HEK293 (cell line): ENCODE measurements at regions not wholly inside any gene's neighbourhood (a gene's known extent, or its start where the extent isn't known, plus 50 kb on each side); places are given as distances from the start of the nearest gene placed in this dataset.

ENCODE experiments used
- CTCF ChIP-seq: fragments of 450-650 bp; formaldehyde crosslinking; IDR thresholded peaks from 2 replicates; pipeline ENCODE4 v1.5.1; 2016; ENCODE audit warnings: missing biosample characterization, missing genetic modification characterization
- GLI2 ChIP-seq: fragments of 450-650 bp; formaldehyde crosslinking; IDR thresholded peaks from 2 replicates; pipeline ENCODE4; 2017; ENCODE audit warnings: missing biosample characterization, missing genetic modification characterization, low read depth, borderline replicate concordance
- HOXA7 ChIP-seq: sonication (generic); formaldehyde crosslinking; IDR thresholded peaks from 2 replicates; pipeline ENCODE4 v1.8.1; 2022; ENCODE audit warnings: missing genetic modification reagents, borderline replicate concordance
- PATZ1 ChIP-seq: fragments of 450-650 bp; formaldehyde crosslinking; IDR thresholded peaks from 2 replicates; pipeline ENCODE4 v1.5.1; 2016; ENCODE audit warnings: missing biosample characterization, missing genetic modification characterization
- REST ChIP-seq: fragments of 450-650 bp; formaldehyde crosslinking; IDR thresholded peaks from 2 replicates; pipeline ENCODE4 v1.5.1; 2016; ENCODE audit warnings: missing biosample characterization, missing genetic modification characterization
- ZBTB49 ChIP-seq: fragments of 450-650 bp; formaldehyde crosslinking; IDR thresholded peaks from 2 replicates; pipeline ENCODE4 v1.5.1; 2016; ENCODE audit warnings: missing biosample characterization, missing genetic modification characterization, low read depth
- ZBTB7A ChIP-seq: fragments of 450-650 bp; formaldehyde crosslinking; IDR thresholded peaks from 2 replicates; pipeline ENCODE4 v1.5.1; 2016; ENCODE audit warnings: low read depth, missing biosample characterization, missing genetic modification characterization
- ZBTB8A ChIP-seq: fragments of 450-650 bp; formaldehyde crosslinking; IDR thresholded peaks from 2 replicates; pipeline ENCODE4 v1.5.1; 2016; ENCODE audit warnings: missing biosample characterization, missing genetic modification characterization
- ZNF211 ChIP-seq: fragments of 450-650 bp; formaldehyde crosslinking; IDR thresholded peaks from 2 replicates; pipeline ENCODE4 v1.5.1; 2016; ENCODE audit warnings: low read depth, missing biosample characterization, missing genetic modification characterization
- ZNF311 ChIP-seq: fragments of 450-650 bp; formaldehyde crosslinking; IDR thresholded peaks from 2 replicates; pipeline ENCODE4 v1.5.1; 2017; ENCODE audit warnings: missing biosample characterization, missing genetic modification characterization, borderline replicate concordance
- ZNF423 ChIP-seq: fragments of 450-650 bp; formaldehyde crosslinking; IDR thresholded peaks from 2 replicates; pipeline ENCODE4 v1.5.1; 2016; ENCODE audit warnings: missing biosample characterization, missing genetic modification characterization
- ZNF561 ChIP-seq: fragments of 450-650 bp; IDR thresholded peaks from 2 replicates; pipeline ENCODE4 v1.5.1; 2018; ENCODE audit warnings: missing biosample characterization, missing genetic modification characterization, borderline replicate concordance
- ZNF660 ChIP-seq: fragments of 450-650 bp; IDR thresholded peaks from 2 replicates; pipeline ENCODE4 v1.5.1; 2018; ENCODE audit warnings: missing biosample characterization, mild to moderate bottlenecking, missing genetic modification characterization
- TF ChIP-seq, protein P1 (sequence below): fragments of 450-650 bp; formaldehyde crosslinking; IDR thresholded peaks from 2 replicates; pipeline ENCODE4 v1.5.1; 2016; ENCODE audit warnings: missing biosample characterization, missing genetic modification characterization

DNA sequence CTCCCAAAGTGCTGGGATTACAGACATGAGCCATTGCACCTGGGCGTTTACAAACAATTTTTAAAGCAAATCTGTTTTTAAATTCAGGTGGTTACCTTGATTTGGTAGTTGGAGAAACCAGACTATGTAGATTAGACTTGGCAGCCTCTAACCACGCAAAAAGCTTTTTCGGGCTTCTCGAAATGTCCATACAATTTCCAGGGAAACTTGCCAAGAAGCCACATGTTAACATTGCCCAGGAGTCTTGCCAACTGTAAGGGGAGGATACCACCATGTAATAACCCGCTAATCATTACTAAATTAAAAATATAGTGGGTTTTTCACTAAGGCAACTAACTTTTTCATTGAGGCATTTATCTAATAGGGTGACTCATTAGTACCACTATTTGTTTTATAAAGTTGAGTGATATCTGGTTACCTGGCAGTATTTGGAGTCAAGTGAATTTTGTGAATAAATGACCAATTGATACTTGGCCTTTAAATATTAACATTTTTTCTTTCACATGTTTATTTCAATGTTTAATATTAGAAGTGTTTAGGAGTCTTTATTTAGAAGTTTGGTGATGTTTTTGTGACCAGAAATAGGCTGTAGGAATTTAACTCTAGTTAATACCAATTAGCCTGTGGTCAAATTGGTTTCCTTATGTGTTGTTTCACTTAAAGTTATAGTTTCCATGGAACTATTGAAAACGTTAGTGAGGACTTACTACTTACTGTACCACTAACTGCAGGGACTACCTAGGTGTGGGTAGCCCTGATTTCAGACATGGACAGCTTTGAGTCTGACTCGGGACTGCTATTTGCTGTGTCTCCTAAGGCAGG is 61.3 kb downstream of the CLDN34 start:
- TF ChIP-seq CTCF (tag by site-specific recombination) (no peak), ZNF423 (tag by site-specific recombination) (no peak), HOXA7 (CRISPR knock-in tag) (no peak), ZNF311 (tag by site-specific recombination) (no peak), ZBTB49 (tag by site-specific recombination) (no peak), GLI2 (no peak), ZBTB8A (tag by site-specific recombination) (no peak), ZNF660 (tag by site-specific recombination) (no peak), PATZ1 (tag by site-specific recombination) (no peak), ZNF561 (tag by site-specific recombination) (no peak), REST (no peak), ZNF211 (tag by site-specific recombination) (no peak), ZBTB7A (tag by site-specific recombination) (no peak)
- TF ChIP-seq, protein P1, sequence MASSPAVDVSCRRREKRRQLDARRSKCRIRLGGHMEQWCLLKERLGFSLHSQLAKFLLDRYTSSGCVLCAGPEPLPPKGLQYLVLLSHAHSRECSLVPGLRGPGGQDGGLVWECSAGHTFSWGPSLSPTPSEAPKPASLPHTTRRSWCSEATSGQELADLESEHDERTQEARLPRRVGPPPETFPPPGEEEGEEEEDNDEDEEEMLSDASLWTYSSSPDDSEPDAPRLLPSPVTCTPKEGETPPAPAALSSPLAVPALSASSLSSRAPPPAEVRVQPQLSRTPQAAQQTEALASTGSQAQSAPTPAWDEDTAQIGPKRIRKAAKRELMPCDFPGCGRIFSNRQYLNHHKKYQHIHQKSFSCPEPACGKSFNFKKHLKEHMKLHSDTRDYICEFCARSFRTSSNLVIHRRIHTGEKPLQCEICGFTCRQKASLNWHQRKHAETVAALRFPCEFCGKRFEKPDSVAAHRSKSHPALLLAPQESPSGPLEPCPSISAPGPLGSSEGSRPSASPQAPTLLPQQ (tag by site-specific recombination): no peak
